ENCODE measurements at regions not wholly inside any gene's neighbourhood (a gene's known extent, or its start where the extent isn't known, plus 50 kb on each side); places are given as distances from the start of the nearest gene placed in this dataset.

DNA sequence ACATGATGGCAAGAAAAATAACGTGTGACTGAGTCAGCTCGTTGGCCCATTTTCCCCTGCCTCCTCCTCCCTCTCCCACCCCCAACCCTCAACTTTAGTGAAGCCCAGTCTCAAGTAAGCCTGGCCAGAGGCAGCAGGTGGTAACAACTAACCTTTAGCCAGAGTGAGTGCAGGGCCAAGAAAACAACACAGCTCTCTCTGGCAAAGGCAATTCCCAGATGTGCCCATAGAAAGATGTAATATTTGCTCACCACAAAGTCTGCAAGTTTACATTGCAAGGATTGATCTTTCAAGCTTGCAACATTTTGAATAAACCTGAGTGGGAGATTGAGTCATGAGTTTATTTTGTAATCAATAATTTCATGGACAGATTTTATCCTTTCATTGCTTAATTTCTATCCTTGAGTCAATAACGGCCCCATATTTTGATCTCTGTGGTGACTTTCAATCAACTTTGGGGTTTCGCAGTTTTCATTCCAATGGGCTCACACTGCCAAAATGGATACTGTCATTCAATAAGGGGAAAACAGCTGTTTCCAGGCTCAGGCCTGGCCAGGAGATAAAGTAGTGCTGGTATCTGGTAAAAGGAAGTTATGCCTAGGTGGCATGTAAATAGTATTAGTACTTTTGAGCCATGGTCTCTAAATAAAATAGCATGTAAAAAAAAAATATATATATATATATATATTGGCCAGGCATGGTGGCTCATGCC, 130.7 kb upstream of the TMEM164 start:
- TF ChIP-seq, protein P1, sequence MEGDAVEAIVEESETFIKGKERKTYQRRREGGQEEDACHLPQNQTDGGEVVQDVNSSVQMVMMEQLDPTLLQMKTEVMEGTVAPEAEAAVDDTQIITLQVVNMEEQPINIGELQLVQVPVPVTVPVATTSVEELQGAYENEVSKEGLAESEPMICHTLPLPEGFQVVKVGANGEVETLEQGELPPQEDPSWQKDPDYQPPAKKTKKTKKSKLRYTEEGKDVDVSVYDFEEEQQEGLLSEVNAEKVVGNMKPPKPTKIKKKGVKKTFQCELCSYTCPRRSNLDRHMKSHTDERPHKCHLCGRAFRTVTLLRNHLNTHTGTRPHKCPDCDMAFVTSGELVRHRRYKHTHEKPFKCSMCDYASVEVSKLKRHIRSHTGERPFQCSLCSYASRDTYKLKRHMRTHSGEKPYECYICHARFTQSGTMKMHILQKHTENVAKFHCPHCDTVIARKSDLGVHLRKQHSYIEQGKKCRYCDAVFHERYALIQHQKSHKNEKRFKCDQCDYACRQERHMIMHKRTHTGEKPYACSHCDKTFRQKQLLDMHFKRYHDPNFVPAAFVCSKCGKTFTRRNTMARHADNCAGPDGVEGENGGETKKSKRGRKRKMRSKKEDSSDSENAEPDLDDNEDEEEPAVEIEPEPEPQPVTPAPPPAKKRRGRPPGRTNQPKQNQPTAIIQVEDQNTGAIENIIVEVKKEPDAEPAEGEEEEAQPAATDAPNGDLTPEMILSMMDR (IDR thresholded peaks at IDR 0.05) = no peak
- no peak for TF ChIP-seq POLR2A (IDR thresholded peaks at IDR 0.05)
